ENCODE measurements at regions not wholly inside any gene's neighbourhood (a gene's known extent, or its start where the extent isn't known, plus 50 kb on each side); places are given as distances from the start of the nearest gene placed in this dataset.

DNA sequence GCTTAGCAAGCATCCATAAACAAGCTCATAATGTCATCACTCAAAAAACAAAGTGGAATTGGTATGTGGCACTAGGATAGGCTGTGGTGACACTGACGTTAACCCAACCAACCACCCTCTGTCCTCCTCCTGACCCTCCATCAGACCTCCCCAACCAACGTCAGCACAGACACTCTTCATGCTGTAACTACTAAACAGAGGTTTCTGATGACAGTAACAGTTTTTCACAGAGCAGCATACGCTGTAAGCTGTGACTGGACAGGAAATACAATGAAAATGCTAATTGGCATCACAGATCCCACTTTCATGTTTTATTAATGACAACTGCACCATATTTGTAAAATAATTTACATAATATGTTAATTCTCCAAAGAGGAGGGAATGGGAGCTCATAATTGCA lies 238.0 kb downstream of the IRS2 start:
- Mint-ChIP-seq H3K36me3 (ENCODE audit: insufficient read depth) (no peaks in the 10 kb centered on the region), H3K4me1 (ENCODE audit: low read depth) (peaks cover 2% of the 10 kb centered on the region), H3K27me3 (peaks cover 10% of the 10 kb centered on the region), H3K4me3 (ENCODE audit: low read depth) (no peak overlapping the region), H3K27ac (no peak overlapping the region), H3K9me3 (ENCODE audit: low read depth) (no peaks in the 10 kb centered on the region)
- TF ChIP-seq, protein P1, sequence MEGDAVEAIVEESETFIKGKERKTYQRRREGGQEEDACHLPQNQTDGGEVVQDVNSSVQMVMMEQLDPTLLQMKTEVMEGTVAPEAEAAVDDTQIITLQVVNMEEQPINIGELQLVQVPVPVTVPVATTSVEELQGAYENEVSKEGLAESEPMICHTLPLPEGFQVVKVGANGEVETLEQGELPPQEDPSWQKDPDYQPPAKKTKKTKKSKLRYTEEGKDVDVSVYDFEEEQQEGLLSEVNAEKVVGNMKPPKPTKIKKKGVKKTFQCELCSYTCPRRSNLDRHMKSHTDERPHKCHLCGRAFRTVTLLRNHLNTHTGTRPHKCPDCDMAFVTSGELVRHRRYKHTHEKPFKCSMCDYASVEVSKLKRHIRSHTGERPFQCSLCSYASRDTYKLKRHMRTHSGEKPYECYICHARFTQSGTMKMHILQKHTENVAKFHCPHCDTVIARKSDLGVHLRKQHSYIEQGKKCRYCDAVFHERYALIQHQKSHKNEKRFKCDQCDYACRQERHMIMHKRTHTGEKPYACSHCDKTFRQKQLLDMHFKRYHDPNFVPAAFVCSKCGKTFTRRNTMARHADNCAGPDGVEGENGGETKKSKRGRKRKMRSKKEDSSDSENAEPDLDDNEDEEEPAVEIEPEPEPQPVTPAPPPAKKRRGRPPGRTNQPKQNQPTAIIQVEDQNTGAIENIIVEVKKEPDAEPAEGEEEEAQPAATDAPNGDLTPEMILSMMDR (IDR thresholded peaks at IDR 0.05; ENCODE audit: unreplicated experiment) = no peak
- no peak for DNase-seq (ENCODE audit: low spot score, unreplicated experiment)

DNA sequence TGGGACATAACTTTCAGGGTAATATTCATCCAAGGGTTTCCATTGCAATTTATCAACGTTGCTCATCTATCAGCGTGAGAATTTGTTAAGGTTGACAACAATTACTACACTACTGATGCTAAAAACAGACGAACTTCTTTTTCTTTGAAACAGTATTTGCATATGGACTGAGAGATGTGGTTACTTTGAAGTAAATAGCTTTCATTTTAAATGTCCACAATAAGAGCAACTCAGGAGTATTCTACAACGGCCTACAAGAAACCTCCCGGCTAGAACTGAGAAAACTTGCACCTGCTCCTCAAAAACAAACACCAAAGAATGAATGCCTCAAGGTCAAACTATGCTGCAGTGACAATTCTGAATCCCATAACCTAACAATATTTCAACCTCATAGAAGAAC lies 238.4 kb downstream of the IRS2 start:
- no peak for DNase-seq (ENCODE audit: low spot score, unreplicated experiment)
- TF ChIP-seq, protein P1 (IDR thresholded peaks at IDR 0.05; ENCODE audit: unreplicated experiment) = no peak
- no peak overlapping the region for H3K27ac Mint-ChIP-seq
- no peak overlapping the region for H3K4me3 Mint-ChIP-seq (ENCODE audit: low read depth)
- no peaks in the 10 kb centered on the region for H3K36me3 Mint-ChIP-seq (ENCODE audit: insufficient read depth)
- H3K4me1 Mint-ChIP-seq (ENCODE audit: low read depth) = peaks cover 2% of the 10 kb centered on the region
- peaks cover 10% of the 10 kb centered on the region for H3K27me3 Mint-ChIP-seq
- H3K9me3 Mint-ChIP-seq (ENCODE audit: low read depth) = no peaks in the 10 kb centered on the region

DNA sequence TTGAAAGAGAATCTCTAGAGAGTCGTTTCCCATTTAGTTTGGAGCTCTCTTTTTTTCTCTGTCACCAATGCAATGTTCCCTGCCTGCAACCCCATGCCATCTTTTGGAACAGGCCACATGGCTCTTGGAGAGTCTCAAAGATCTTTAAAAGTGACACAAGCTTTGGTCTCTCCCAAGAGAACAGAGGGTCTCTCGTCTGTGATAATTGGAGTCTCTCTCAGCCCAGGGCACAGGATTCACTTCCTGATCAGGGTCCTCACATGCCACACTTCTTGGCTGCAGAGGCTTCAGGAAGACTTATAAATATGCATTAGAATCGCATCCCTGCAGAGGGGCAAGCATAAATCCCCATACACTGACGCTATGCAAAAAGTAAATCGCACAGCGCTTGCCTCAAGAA lies 240.5 kb downstream of the IRS2 start:
- H3K27me3 Mint-ChIP-seq = peaks cover 10% of the 10 kb centered on the region
- no peaks in the 10 kb centered on the region for H3K36me3 Mint-ChIP-seq (ENCODE audit: insufficient read depth)
- peaks cover 2% of the 10 kb centered on the region for H3K4me1 Mint-ChIP-seq (ENCODE audit: low read depth)
- TF ChIP-seq, protein P1 (IDR thresholded peaks at IDR 0.05; ENCODE audit: unreplicated experiment) = no peak
- H3K4me3 Mint-ChIP-seq (ENCODE audit: low read depth) = no peak overlapping the region
- no peak for DNase-seq (ENCODE audit: low spot score, unreplicated experiment)
- no peak overlapping the region for H3K27ac Mint-ChIP-seq
- no peaks in the 10 kb centered on the region for H3K9me3 Mint-ChIP-seq (ENCODE audit: low read depth)

DNA sequence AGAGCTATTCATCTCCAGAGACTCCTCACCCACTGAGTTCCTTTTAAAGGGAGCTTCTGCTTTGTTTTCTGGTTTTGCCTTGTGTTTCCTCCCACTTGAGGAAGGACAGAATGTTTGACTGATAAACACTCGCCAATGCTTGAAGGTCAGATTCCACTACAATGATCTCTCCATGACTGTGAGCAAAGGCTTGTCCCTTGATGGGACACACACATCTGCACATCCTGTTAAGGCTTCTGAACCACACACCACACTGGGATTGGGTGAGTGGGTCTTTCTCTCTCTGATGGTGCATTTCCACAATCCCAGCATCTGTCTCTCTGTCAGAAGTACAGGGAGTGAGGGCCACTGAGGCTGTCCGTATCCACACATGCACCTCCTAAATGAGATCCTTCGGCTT lies 245.3 kb downstream of the IRS2 start:
- Mint-ChIP-seq H3K9me3 (ENCODE audit: low read depth) (no peaks in the 10 kb centered on the region), H3K4me1 (ENCODE audit: low read depth) (no peaks in the 10 kb centered on the region)

DNA sequence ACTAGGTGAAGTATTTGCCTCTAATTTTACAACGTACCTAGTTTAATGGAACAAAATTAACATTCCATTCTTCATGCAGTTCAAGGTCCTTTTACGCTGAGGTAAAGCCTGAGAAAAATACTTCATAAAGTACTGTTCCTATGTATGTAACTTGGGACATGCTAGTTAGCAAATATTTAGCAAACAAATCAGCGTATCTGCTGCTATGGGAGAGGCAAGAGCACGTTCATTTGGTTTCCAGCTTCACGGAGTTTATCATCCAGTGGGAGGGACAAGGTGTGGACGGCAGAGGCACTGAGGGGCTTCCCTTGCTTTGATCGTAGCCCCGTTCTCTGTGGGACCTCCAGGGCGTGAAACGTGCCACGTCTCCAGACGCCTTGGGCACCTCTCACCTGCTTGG lies 248.8 kb downstream of the IRS2 start:
- Mint-ChIP-seq H3K27me3 (peaks cover 5% of the 10 kb centered on the region), H3K4me1 (ENCODE audit: low read depth) (no peaks in the 10 kb centered on the region), H3K36me3 (ENCODE audit: insufficient read depth) (no peaks in the 10 kb centered on the region), H3K4me3 (ENCODE audit: low read depth) (no peak overlapping the region), H3K9me3 (ENCODE audit: low read depth) (peaks cover 3% of the 10 kb centered on the region), H3K27ac (no peak overlapping the region)
- TF ChIP-seq, protein P1 (IDR thresholded peaks at IDR 0.05; ENCODE audit: unreplicated experiment) = no peak
- no peak for DNase-seq (ENCODE audit: low spot score, unreplicated experiment)

More for the DNA sequence above, 245.3 kb downstream of the IRS2 start:
- TF ChIP-seq, protein P1 (IDR thresholded peaks at IDR 0.05; ENCODE audit: unreplicated experiment) = no peak
- Mint-ChIP-seq H3K27ac (no peak overlapping the region), H3K36me3 (ENCODE audit: insufficient read depth) (no peaks in the 10 kb centered on the region), H3K27me3 (peaks cover 7% of the 10 kb centered on the region), H3K4me3 (ENCODE audit: low read depth) (no peak overlapping the region)
- no peak for DNase-seq (ENCODE audit: low spot score, unreplicated experiment)

Data from progenitor cell of endocrine pancreas (in vitro differentiated cells).